WTC11 (cell line): ENCODE measurements at regions not wholly inside any gene's neighbourhood (a gene's known extent, or its start where the extent isn't known, plus 50 kb on each side); places are given as distances from the start of the nearest gene placed in this dataset.

Experiments
- ATF1 ChIP-seq: sonication (generic); formaldehyde crosslinking; IDR thresholded peaks from 2 replicates; pipeline ENCODE4 v1.8.1; 2023; ENCODE audit warnings: mild to moderate bottlenecking, moderate library complexity, missing genetic modification reagents
- ELF4 ChIP-seq: sonication (generic); formaldehyde crosslinking; IDR thresholded peaks from 2 replicates; pipeline ENCODE4 v1.8.1; 2022; ENCODE audit warnings: low read depth, mild to moderate bottlenecking, moderate library complexity, missing genetic modification reagents
- FOXK1 ChIP-seq: sonication (generic); formaldehyde crosslinking; IDR thresholded peaks from 2 replicates; pipeline ENCODE4 v1.8.0; 2022; ENCODE audit warnings: mild to moderate bottlenecking, moderate library complexity, missing genetic modification reagents
- FOXP1 ChIP-seq: sonication (generic); formaldehyde crosslinking; IDR thresholded peaks from 2 replicates; pipeline ENCODE4 v1.8.0; 2022; ENCODE audit warnings: missing genetic modification reagents, mild to moderate bottlenecking, moderate library complexity, borderline replicate concordance
- IRF2 ChIP-seq: sonication (generic); formaldehyde crosslinking; IDR thresholded peaks from 2 replicates; pipeline ENCODE4 v1.8.0; 2022; ENCODE audit warnings: low read depth, missing genetic modification reagents, borderline replicate concordance
- JUN ChIP-seq: sonication (generic); formaldehyde crosslinking; IDR thresholded peaks from 2 replicates; pipeline ENCODE4 v1.8.0; 2023; ENCODE audit warnings: mild to moderate bottlenecking, missing genetic modification reagents
- SMAD4 ChIP-seq: sonication (generic); formaldehyde crosslinking; IDR thresholded peaks from 2 replicates; pipeline ENCODE4 v1.8.0; 2022; ENCODE audit warnings: mild to moderate bottlenecking, missing genetic modification reagents
- TCF7 ChIP-seq: sonication (generic); formaldehyde crosslinking; IDR thresholded peaks from 2 replicates; pipeline ENCODE4 v1.8.0; 2022; ENCODE audit warnings: mild to moderate bottlenecking, low read depth, missing genetic modification reagents, moderate library complexity
- TP53 ChIP-seq: sonication (generic); formaldehyde crosslinking; IDR thresholded peaks from 2 replicates; pipeline ENCODE4 v1.8.1; 2023; ENCODE audit warnings: mild to moderate bottlenecking, missing genetic modification reagents
- TF ChIP-seq, protein P1 (sequence below): fragments of 200-600 bp; IDR thresholded peaks from 2 replicates; pipeline ENCODE4 v1.8.0; 2022; ENCODE audit warnings: antibody characterized with exemption
- TF ChIP-seq, protein P2 (sequence below): sonication (generic); formaldehyde crosslinking; IDR thresholded peaks from 2 replicates; pipeline ENCODE4 v1.8.0; 2022; ENCODE audit warnings: mild to moderate bottlenecking, missing genetic modification reagents
- TF ChIP-seq, protein P3 (sequence below): sonication (generic); formaldehyde crosslinking; IDR thresholded peaks from 2 replicates; pipeline ENCODE4 v1.8.1; 2023; ENCODE audit warnings: mild to moderate bottlenecking, missing genetic modification reagents, moderate library complexity
- TF ChIP-seq, protein P4 (sequence below): sonication (generic); formaldehyde crosslinking; IDR thresholded peaks from 2 replicates; pipeline ENCODE4 v1.8.1; 2023; ENCODE audit warnings: mild to moderate bottlenecking, missing genetic modification reagents, borderline replicate concordance

DNA sequence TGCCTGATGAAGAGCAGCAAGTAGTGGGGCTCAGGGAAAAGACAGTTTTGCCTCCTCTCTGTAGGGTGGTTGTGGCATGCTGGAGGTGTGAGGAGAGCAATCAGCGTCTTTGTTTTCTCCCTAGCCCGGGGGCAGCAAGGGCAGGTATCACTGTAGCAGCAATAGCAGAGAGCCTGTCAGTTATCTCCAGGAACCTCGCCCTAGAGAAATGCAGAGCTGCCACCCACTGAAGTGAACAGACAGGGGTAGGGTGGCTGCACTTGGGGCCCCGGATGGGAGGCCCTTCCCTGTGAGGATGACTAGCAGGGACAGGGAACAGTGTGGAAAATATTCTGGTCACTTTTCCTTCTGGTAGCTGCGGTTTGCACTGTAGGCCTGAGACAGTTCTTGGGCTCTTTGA is 886.5 kb downstream of the CDH8 start:
- no peak for TF ChIP-seq TCF7
- no peak for TF ChIP-seq FOXP1 (CRISPR knock-in tag)
- no peak for TF ChIP-seq SMAD4
- TF ChIP-seq, protein P1, sequence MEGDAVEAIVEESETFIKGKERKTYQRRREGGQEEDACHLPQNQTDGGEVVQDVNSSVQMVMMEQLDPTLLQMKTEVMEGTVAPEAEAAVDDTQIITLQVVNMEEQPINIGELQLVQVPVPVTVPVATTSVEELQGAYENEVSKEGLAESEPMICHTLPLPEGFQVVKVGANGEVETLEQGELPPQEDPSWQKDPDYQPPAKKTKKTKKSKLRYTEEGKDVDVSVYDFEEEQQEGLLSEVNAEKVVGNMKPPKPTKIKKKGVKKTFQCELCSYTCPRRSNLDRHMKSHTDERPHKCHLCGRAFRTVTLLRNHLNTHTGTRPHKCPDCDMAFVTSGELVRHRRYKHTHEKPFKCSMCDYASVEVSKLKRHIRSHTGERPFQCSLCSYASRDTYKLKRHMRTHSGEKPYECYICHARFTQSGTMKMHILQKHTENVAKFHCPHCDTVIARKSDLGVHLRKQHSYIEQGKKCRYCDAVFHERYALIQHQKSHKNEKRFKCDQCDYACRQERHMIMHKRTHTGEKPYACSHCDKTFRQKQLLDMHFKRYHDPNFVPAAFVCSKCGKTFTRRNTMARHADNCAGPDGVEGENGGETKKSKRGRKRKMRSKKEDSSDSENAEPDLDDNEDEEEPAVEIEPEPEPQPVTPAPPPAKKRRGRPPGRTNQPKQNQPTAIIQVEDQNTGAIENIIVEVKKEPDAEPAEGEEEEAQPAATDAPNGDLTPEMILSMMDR = no peak
- TF ChIP-seq, protein P2, sequence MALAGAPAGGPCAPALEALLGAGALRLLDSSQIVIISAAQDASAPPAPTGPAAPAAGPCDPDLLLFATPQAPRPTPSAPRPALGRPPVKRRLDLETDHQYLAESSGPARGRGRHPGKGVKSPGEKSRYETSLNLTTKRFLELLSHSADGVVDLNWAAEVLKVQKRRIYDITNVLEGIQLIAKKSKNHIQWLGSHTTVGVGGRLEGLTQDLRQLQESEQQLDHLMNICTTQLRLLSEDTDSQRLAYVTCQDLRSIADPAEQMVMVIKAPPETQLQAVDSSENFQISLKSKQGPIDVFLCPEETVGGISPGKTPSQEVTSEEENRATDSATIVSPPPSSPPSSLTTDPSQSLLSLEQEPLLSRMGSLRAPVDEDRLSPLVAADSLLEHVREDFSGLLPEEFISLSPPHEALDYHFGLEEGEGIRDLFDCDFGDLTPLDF (CRISPR knock-in tag) = no peak
- TF ChIP-seq, protein P3, sequence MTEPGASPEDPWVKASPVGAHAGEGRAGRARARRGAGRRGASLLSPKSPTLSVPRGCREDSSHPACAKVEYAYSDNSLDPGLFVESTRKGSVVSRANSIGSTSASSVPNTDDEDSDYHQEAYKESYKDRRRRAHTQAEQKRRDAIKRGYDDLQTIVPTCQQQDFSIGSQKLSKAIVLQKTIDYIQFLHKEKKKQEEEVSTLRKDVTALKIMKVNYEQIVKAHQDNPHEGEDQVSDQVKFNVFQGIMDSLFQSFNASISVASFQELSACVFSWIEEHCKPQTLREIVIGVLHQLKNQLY (CRISPR knock-in tag) = no peak
- no peak for TF ChIP-seq JUN
- TF ChIP-seq ATF1 (CRISPR knock-in tag) = no peak
- TF ChIP-seq, protein P4, sequence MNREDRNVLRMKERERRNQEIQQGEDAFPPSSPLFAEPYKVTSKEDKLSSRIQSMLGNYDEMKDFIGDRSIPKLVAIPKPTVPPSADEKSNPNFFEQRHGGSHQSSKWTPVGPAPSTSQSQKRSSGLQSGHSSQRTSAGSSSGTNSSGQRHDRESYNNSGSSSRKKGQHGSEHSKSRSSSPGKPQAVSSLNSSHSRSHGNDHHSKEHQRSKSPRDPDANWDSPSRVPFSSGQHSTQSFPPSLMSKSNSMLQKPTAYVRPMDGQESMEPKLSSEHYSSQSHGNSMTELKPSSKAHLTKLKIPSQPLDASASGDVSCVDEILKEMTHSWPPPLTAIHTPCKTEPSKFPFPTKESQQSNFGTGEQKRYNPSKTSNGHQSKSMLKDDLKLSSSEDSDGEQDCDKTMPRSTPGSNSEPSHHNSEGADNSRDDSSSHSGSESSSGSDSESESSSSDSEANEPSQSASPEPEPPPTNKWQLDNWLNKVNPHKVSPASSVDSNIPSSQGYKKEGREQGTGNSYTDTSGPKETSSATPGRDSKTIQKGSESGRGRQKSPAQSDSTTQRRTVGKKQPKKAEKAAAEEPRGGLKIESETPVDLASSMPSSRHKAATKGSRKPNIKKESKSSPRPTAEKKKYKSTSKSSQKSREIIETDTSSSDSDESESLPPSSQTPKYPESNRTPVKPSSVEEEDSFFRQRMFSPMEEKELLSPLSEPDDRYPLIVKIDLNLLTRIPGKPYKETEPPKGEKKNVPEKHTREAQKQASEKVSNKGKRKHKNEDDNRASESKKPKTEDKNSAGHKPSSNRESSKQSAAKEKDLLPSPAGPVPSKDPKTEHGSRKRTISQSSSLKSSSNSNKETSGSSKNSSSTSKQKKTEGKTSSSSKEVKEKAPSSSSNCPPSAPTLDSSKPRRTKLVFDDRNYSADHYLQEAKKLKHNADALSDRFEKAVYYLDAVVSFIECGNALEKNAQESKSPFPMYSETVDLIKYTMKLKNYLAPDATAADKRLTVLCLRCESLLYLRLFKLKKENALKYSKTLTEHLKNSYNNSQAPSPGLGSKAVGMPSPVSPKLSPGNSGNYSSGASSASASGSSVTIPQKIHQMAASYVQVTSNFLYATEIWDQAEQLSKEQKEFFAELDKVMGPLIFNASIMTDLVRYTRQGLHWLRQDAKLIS (CRISPR knock-in tag) = no peak
- no peak for TF ChIP-seq IRF2
- TF ChIP-seq ELF4 (CRISPR knock-in tag) = no peak
- no peak for TF ChIP-seq TP53
- TF ChIP-seq FOXK1 = no peak
